ENCODE measurements at regions not wholly inside any gene's neighbourhood (a gene's known extent, or its start where the extent isn't known, plus 50 kb on each side); places are given as distances from the start of the nearest gene placed in this dataset.
"Not testable (repeated sequence)": the region's sequence is repeated elsewhere in the genome, so short reads cannot be mapped to it uniquely, and the experiment has no call there.

DNA sequence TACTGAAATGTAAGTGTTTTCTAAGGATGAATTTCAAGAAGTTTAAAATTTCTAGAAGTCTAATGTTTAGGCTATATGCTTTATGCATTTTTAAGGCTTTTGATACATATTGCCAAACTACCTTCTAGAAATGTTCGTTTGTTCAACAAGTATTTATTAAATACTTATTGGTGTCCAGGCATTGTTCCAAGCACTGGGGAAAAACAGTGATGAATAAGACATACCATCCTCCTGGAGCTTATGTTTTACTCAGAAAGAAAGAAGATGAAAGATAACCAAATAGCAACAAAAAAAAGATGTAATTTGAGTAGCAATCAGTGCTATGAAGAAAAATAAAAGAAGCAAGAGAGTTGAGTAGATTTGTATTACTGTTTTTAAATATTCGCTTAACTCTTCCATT is 692.9 kb downstream of the SLC4A3 start:
- DNase-seq, result no peak

DNA sequence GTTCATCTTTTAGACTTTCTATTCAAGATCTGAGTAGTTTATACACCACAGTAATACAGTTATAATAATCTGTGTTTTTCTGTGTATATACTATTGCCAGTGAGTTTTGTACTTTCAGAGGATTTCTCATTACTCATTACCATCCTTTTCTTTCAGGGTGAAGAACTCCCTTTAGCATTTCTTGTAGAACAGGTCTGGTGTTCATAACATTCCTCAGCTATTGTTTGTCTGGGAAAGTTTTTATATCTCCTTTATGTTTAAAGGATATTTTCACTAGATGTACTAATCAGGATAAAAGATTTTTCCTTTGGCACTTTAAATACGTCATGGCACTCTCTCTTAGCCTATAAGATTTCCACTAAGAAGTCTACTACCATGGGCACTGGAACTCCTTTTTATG is 705.5 kb downstream of the SLC4A3 start:
- DNase-seq, result no peak

DNA sequence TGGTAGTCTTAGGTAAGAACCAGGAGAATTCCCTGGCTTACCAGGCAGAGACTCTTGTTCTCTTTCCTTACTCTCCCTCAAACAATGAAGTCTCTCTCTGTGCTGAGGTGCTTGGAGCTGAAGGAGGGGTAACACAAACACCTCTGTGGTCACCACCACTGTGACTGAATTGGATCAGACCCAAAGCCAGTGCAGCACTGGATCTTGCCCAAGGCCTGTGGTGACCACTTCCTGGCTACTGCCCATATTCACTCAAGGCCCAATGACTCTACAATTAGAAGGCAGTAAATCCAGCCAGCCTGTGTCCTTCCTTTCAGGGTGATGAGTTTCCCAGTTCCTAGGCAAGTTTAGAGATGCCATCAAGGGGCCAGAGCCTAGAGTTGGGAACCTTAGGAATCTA is 706.8 kb downstream of the SLC4A3 start:
- no peak for DNase-seq

DNA sequence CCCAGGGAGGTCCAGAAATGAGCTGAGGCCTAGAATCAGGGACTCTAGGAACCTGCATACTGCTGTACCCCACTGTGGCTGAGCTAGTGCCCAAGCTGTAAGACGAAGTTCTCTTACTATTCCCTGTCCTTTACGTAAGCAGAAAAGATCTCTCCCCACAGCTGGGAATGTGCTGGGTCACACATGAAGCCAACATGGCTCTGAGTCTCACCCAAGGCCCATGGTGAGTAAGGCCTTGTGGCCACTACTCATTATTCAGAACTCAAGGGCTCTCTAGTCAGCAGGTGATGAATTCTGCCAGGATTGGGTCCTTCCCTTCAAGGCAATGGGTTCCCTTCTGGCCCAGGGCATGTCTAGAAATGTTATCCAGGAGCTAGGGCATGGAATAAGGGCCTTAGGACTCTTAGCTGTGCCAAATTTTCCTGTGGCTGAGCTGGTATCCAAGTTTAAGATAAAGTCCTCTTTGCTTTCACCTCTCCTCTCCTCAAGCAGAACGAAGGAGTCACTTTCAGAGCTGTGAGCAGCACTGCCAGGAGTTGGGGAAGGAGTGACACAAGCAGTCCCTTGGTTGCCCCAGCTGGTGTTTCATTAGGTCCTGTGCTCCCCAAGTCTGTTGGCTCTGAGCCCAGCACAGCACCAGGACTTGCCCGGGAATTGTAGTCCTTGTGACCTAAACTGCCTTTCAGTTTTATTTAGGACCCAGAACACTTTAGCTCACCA is 707.6 kb downstream of the SLC4A3 start:
- DNase-seq, result peak in 5 of 58 donors; percentile 2 to 24 (median 5)

DNA sequence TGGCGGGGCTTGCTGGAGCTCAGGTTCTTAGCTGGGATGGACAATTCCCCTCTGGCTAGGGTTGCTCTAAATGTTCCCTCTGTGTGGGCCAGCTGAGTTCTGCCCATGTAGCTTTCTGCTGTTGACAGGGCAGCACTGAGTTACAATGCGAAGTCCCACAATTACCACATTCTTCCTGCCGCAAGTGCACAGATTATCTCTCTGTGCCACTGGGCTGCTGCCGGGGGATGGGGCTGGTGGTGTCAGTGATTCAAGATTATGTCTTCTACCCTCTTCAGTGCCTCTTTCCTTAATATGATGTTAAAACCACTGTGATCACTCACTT is 708.1 kb downstream of the SLC4A3 start:
- peak in 3 of 58 donors; percentile 1 to 24 (median 14) for DNase-seq

DNA sequence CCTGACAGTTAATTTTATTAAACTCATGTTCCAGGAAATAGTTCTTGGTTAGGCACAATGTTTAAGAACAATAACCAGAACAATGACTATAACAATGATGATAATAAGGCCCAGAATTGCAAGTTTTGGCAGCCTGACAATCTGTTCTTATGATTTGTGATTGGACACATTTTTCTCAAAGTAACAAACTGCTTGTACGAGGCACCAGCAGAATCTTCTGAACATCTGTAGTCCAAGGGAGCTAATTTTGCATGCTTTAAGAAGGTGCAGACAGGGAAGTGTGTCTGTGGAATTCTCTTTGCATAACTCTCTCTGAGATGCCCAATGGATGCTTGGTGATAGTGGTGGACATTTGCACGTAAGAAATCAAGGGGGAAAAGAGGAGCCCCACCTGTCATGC is 709.3 kb downstream of the SLC4A3 start:
- DNase-seq, result no peak

DNA sequence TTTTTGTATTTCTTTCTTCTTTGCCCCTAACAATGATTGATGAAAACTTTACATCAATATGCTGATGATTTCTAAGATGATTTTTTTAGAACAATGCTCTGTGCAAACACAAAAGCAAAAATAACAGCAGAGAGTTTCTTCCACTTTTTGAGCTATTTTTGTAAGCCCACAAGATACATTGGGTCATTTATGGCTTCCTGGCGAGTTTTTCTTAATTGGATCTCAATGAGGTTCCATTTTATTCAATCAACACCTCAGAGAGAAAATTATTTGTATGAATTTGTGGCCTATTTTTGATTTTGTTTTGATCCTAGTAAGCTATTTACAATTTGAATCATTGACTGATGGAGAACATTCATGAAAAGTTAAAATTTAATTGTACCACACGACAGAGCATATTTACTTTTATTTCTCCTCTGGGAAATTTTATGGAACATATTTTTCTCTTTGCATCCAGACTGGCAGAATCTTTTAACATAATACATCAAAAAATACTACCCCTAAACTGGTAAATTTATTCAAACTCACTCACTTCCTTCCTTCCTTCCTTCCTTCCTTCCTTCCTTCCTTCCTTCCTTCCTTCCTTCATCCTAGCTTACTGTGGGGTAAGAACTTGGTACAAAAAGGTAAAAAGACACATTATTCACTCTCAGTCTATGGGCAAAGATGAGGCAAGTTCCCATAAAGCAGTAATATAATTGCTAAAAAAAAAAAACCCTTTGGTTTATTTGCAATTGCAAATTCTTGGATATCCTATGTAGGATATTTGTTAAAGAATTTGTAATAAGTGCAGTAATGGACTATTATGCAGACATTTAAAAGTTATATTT is 710.4 kb downstream of the SLC4A3 start:
- DNase-seq, result no peak

DNA sequence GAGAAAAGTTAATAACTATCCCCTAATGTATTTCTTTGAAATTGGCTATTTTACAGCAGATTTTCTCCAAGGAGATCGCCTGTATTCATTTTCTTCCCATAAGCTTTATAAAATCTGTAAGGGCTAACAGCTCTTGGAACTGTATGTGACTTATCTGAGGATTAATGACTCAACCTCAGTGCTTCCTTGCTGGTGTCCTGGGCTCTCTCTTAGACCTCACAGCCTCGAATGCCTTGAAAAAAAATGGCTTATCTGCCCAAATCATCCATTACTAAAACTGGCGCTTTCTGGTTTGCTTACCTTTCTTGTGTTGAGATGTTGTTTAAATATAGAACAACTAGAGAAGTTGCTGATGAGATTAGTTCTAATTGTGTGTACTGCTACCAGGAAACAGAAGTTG is 713.6 kb downstream of the SLC4A3 start:
- DNase-seq, result no peak

DNA sequence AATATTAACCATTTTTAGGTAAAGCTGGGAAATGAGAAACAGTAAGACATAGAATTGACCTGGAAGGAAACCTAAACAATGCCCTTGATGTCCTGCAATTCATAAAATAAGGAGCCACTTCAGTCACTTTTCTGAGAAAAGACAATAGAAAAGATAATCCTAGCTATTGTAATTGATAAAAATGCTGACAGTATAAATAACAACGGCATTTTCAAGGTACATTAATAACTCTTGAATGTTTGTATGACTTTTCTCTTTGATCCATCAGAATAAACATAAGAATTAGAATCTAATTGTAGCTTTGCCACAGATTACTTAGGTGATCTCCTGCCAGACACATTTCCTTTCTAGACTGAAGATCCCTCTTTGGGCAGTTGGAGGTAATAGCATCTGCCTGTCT is 719.5 kb downstream of the SLC4A3 start:
- no peak for DNase-seq

DNA sequence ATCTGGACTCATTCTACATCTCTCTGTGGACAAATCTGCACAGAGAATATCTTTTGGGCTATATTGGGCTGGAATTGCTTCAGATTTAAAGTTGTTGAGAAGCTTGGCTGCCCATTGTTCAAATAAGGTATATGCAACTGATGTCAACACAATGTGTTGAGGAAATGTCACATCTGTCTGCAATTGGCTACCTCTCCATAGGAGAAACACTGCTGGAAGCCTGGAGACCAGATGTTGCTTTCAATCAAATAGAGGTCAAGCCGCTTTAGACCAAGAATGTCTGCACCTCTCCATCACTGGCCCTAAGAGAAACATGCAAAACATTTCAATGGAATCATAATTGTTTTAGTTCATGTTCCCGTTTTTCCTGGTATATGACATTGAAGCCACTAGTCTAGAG is 720.2 kb downstream of the SLC4A3 start:
- no peak for DNase-seq

DNA sequence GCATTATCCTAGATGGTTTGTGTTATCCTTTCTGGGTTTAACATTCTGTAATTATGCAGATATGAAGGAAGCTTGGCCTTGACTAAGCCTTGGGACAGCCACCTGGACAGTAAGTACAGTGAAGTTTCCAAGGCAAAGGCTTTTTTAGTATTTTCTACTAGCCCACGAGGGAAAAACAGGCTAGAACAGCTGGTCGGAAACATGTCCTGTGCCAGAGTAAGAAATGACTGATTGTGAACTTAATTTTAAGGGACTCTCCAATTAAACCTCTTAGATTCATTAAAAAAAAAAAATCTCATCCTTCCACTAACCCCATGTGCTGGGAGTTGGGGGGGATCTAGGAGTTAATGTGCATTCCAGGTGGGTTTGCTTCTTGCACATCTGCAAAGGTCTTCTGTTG is 720.8 kb downstream of the SLC4A3 start:
- no peak for DNase-seq

DNA sequence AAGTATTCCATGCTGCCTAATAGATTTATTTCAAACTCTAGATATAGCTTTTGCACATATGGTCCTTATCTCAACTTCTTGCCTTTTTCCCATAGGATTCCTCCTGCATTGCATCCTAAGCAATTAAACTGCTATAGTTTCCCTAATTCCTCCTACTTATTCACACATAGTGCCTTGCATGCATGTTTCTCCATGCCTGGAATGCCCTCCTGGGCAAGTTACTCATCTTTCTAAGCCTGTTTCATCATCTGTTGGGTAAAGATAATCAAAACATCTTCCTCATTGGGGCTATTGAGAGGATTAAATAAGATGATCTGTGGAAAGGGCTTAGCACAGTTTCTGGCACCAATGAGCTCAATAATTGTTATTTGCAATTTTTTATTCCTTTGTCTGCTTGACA is 726.5 kb downstream of the SLC4A3 start:
- no peak for DNase-seq

DNA sequence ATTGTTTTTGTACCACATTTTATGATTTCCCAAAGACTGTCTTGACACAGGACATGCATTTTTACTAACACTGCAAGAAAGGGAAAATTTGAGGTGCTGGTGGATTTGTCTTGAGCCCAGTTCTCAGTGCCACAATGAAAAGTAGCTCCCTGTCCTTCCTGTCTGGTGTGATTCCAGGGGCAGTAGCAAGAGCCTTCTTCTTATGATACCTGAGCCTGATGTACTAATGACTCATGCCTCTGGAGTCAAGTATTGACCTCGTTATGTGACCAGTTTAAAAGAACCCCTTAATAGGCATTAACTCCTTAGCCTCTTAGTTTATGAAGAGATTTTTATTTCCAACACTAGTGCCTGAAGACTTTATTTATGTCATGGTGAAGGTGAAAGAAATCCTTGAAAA is 728.6 kb downstream of the SLC4A3 start:
- DNase-seq, result no peak

DNA sequence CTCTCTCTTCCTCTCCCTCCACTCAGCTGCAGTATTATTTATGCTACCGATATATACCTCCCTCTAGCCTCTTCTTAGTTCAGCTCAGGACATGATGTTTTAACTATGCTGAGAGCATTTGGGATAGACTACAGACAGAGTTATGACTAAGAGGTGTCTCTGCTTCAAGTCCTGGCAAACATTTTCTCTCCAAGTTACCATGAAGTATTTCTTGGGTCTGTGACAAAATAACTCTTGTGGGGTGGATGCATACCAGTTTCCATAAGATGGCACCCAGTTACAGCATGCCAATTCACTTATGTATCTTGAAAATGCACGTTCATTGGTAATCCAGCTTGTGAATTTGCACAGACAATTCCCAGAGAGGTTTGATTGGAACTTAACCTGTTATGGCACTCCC is 737.6 kb downstream of the SLC4A3 start:
- no peak for DNase-seq

DNA sequence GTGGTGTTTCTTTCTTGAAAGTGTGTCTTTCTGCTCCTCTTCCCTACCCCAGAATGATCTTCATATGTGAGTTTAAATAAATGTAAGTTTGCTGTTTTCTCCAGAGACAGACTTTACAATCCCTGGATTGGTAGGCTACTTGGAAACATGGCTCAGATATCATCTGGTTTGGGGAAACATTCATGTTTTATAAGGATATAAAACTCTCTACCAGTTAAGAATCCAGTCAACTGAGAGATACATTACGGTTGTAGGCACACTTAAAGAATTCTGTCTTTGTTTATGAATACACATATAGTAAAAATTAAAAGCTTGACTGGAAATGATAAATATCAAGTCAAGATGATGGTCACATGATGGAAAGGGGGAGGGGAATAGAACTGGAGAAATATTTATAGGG is 739.3 kb downstream of the SLC4A3 start:
- DNase-seq, result no peak

DNA sequence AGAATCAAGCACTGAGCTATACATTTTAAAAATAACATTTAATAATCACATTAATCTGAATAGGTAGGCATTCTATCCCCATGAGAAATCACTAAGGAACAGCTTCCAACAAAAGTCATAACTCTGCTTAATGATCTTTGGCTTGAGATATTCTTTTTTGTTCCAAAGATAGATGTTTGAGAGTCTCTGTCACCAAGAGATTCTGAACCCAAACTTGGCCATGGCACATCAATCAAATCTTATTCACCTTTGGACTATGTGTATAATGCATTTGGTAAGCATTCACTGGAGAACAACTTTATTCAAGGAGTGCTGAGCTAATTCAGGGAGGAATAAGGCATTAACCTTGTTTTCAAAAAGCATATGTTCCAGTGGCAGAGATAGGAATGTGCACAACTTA is 743.3 kb downstream of the SLC4A3 start:
- no peak for DNase-seq

DNA sequence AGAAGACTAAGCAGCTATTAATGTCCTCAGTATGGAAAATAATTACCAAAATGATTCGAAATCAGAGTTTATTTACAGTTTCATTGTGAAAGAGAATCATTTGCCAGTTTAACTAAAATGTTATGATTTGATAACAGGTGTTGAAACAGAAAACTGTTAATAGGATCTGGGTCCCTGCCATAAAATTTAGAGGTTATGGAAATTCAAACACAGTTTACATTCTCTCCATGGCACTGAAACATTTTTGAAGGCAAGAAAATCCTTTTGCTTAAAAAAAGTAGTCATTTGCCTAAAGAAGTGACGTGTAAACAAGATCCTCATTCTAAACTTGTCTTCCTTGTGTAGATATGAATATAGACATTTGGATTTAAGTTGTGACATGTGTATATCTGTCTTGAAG is 743.8 kb downstream of the SLC4A3 start:
- no peak for DNase-seq

DNA sequence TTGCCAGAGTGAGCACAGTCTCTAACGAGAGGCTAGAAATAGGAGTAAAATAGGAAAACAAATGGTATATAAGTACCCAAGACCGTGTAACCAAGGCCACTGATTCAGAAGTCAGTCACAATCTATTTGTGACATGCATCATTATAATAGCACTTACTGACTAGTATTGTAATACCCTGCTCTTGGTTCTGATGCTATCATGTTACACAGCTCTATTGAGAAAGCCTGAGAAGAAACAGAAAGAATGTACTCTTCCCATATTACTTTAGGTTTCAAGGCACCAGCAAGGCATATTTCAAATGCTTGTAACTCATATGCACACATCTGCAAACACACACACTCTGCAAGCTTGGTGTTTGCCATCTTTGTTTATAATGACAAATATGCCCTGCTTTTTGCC is 746.4 kb downstream of the SLC4A3 start:
- DNase-seq, result no peak

DNA sequence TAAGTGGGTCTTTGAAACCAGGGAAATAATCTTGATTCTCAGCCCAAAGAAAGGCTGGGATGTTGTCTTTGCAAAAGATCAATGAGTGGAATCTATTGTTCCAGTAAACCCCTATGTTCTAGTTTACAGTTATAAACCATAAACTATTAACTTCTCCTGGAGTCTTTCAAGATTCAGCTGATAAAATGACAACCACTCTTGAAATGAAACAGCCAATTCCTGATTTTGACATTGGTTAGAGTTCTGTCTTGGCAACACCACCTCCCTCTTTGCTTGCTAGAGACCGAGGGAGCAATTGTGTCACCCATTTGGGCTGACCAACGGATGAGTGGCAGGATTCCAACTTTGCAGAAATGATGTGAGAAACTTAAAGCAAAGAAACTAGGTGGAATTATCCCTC is 746.9 kb downstream of the SLC4A3 start:
- no peak for DNase-seq

DNA sequence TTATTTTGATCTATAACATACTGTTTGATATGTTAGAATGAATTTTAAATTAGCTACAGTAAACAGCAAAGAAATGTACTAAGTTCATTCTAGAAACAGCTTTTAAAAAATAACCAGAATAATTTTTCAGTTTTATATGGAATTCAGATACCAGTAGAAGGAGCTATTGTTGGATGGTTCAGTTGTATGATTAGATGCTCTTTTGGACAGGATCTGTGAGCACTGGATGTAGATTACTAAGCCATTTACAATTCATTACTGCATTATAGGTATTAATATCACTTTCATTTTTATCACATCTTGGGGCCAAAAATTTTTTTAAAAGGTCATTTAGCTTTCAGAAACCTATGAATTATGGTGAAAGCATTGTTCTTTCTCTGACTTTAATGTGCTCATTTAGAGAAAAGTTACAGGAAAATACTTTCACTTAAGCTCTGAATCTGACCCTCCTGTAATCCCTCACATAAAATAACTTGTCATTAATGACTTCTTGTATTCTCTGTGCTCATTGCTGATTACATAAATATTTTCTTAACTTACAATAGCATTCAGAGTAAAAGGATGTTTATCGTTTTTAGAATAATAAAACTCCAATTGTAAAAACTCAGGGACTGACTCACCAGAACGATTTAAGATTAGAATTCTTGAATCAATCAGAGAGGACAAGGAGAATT is 750.2 kb downstream of the SLC4A3 start:
- no peak for DNase-seq

DNA sequence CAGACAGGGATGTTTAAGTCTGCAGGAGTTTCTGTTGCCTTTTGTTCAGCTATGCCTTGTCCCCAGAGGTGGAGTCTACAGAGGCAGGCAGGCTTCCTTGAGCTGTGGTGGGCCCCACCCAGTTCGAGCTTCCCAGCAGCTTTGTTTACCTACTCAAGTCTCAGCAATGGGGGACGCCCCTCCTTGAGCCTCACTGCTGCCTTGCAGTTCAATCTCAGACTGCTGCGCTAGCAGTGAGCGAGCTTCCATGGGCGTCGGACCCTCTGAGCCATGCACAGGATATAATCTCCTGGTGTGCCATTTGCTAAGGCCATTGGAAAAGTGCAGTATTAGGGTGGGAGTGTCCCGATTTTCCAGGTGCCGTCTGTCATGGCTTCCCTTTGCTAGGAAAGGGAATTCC is 760.3 kb downstream of the SLC4A3 start:
- DNase-seq, result not testable (repeated sequence)

DNA sequence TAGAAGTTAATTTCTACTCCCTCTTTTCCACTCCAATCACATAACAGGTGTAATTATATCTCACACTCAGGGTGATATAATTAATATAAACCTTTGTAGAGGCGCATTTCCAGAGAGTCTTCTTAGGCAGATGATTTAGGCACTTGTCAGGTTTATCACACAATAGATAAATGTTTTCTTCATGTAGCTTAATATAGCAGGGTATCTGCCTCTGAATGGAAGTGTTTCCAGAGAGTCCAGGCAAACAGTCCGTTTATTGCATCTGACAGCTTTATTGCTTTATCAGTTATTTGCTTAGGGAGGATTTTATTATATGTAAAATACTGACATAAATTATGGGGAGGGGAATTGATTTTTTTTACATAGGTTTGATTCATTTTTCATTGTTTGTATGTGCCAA is 766.3 kb downstream of the SLC4A3 start:
- no peak for DNase-seq

DNA sequence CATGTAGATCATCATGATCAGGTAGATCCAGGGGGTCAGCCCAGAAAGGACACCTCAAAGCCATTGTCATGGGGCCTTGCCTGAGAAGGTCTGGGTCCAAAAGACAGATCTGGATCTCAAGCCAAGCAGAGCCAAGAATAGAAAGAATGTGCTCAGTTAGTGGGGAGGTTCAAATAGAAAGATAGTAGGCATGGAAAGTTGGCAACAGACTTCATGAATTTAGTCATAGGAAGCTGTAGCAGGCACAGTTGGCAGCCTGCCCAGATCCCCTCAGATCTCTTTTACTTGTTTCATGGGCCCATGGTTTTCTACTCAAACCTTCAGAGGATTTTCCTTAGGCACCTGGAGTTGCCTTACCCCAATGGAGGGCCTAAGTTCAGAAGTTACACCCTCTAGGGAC is 767.0 kb downstream of the SLC4A3 start:
- DNase-seq, result peak in 7 of 58 donors; percentile 1 to 42 (median 4)
